ENCODE measurements at regions not wholly inside any gene's neighbourhood (a gene's known extent, or its start where the extent isn't known, plus 50 kb on each side); places are given as distances from the start of the nearest gene placed in this dataset.

GRCh38 chr20:54711071-54711470 is 235.7 kb downstream of the DOK5 start:
- H3K4me2 ChIP-seq: no peak overlapping the region
- DNase-seq (ENCODE audit: low spot score): no peak
- no peaks in the 10 kb centered on the region for H3K9me2 ChIP-seq (replicated peaks; ENCODE audit: insufficient read depth)
- WGBS (ENCODE audit: low lambda C conversion rate, missing lambda C conversion rate): 69% methylated on average over 4 of the region's 4 CpGs
- no peak for TF ChIP-seq EZH2phosphoT487 (IDR thresholded peaks at IDR 0.05; ENCODE audit: low read depth, severe bottlenecking, unreplicated experiment)
- TF ChIP-seq CTCF (IDR thresholded peaks at IDR 0.05; ENCODE audit: poor library complexity): no peak
- no peak for TF ChIP-seq EZH2 (IDR thresholded peaks at IDR 0.05; ENCODE audit: borderline replicate concordance)
- no peaks in the 10 kb centered on the region for H3K36me3 ChIP-seq (replicated peaks; ENCODE audit: insufficient read depth, low read depth)
- no peaks in the 10 kb centered on the region for H4K20me1 ChIP-seq (ENCODE audit: insufficient read depth, poor library complexity, severe bottlenecking)
- no peak overlapping the region for H3K27ac ChIP-seq
- no peaks in the 10 kb centered on the region for H3K27me3 ChIP-seq
- H3K9me3 ChIP-seq (ENCODE audit: low read depth): no peaks in the 10 kb centered on the region
- no peak overlapping the region for H3K4me3 ChIP-seq
- no peaks in the 10 kb centered on the region for H3K79me2 ChIP-seq
- H2AFZ ChIP-seq: no peak overlapping the region
- no peaks in the 10 kb centered on the region for H3K4me1 ChIP-seq (ENCODE audit: insufficient read depth)

GRCh38 chr20:54710341-54710740 is 234.9 kb downstream of the DOK5 start:
- no peaks in the 10 kb centered on the region for H4K20me1 ChIP-seq (ENCODE audit: insufficient read depth, poor library complexity, severe bottlenecking)
- WGBS (ENCODE audit: low lambda C conversion rate, missing lambda C conversion rate): 86% methylated on average over 2 of the region's 2 CpGs

GRCh38 chr20:54708229-54708628 is 232.8 kb downstream of the DOK5 start:
- Histone ChIP-seq H3K9me3 (ENCODE audit: low read depth) (no peaks in the 10 kb centered on the region), H3K27me3 (no peaks in the 10 kb centered on the region), H3K27ac (no peak overlapping the region), H3K4me2 (no peak overlapping the region), H4K20me1 (ENCODE audit: insufficient read depth, poor library complexity, severe bottlenecking) (no peaks in the 10 kb centered on the region), H3K79me2 (no peaks in the 10 kb centered on the region), H3K36me3 (replicated peaks; ENCODE audit: insufficient read depth, low read depth) (no peaks in the 10 kb centered on the region), H3K9me2 (replicated peaks; ENCODE audit: insufficient read depth) (no peaks in the 10 kb centered on the region), H3K4me1 (ENCODE audit: insufficient read depth) (no peaks in the 10 kb centered on the region), H2AFZ (no peak overlapping the region), H3K4me3 (no peak overlapping the region)
- DNase-seq (ENCODE audit: low spot score): no peak
- TF ChIP-seq EZH2 (IDR thresholded peaks at IDR 0.05; ENCODE audit: borderline replicate concordance) (no peak), CTCF (IDR thresholded peaks at IDR 0.05; ENCODE audit: poor library complexity) (no peak), EZH2phosphoT487 (IDR thresholded peaks at IDR 0.05; ENCODE audit: low read depth, severe bottlenecking, unreplicated experiment) (no peak)

More at GRCh38 chr20:54710341-54710740, 234.9 kb downstream of the DOK5 start:
- Histone ChIP-seq H3K4me1 (ENCODE audit: insufficient read depth) (no peaks in the 10 kb centered on the region), H3K9me3 (ENCODE audit: low read depth) (no peaks in the 10 kb centered on the region), H3K79me2 (no peaks in the 10 kb centered on the region), H3K36me3 (replicated peaks; ENCODE audit: insufficient read depth, low read depth) (no peaks in the 10 kb centered on the region), H3K4me3 (no peak overlapping the region), H3K27ac (no peak overlapping the region), H2AFZ (no peak overlapping the region), H3K4me2 (no peak overlapping the region), H3K9me2 (replicated peaks; ENCODE audit: insufficient read depth) (no peaks in the 10 kb centered on the region), H3K27me3 (no peaks in the 10 kb centered on the region)
- no peak for DNase-seq (ENCODE audit: low spot score)
- TF ChIP-seq CTCF (IDR thresholded peaks at IDR 0.05; ENCODE audit: poor library complexity) (no peak), EZH2 (IDR thresholded peaks at IDR 0.05; ENCODE audit: borderline replicate concordance) (no peak), EZH2phosphoT487 (IDR thresholded peaks at IDR 0.05; ENCODE audit: low read depth, severe bottlenecking, unreplicated experiment) (no peak)

- Histone ChIP-seq H4K20me1 (ENCODE audit: insufficient read depth, poor library complexity, severe bottlenecking) (no peaks in the 10 kb centered on the region), H3K4me2 (no peak overlapping the region), H3K27ac (no peak overlapping the region), H2AFZ (no peak overlapping the region), H3K9me3 (ENCODE audit: low read depth) (no peaks in the 10 kb centered on the region), H3K4me1 (ENCODE audit: insufficient read depth) (no peaks in the 10 kb centered on the region), H3K79me2 (no peaks in the 10 kb centered on the region), H3K9me2 (replicated peaks; ENCODE audit: insufficient read depth) (no peaks in the 10 kb centered on the region), H3K27me3 (no peaks in the 10 kb centered on the region), H3K36me3 (replicated peaks; ENCODE audit: insufficient read depth, low read depth) (no peaks in the 10 kb centered on the region), H3K4me3 (no peak overlapping the region)
- WGBS (ENCODE audit: low lambda C conversion rate, missing lambda C conversion rate): 58% methylated on average over 1 of the region's 1 CpG
- no peak for DNase-seq (ENCODE audit: low spot score)
- no peak for TF ChIP-seq EZH2phosphoT487 (IDR thresholded peaks at IDR 0.05; ENCODE audit: low read depth, severe bottlenecking, unreplicated experiment)
- no peak for TF ChIP-seq CTCF (IDR thresholded peaks at IDR 0.05; ENCODE audit: poor library complexity)
- no peak for TF ChIP-seq EZH2 (IDR thresholded peaks at IDR 0.05; ENCODE audit: borderline replicate concordance)
Observed at GRCh38 chr20:54707801-54708200, 232.4 kb downstream of the DOK5 start.
